CD14-positive monocyte (primary cell): ENCODE measurements at regions not wholly inside any gene's neighbourhood (a gene's known extent, or its start where the extent isn't known, plus 50 kb on each side); places are given as distances from the start of the nearest gene placed in this dataset.

Source experiments
- DNase-seq, 3 donors: peaks; one replicate each; pipeline ENCODE4 v3.0.0-alpha.2; 2011 to 2022
- H2AFZ ChIP-seq: 2 replicates; pipeline ENCODE4 v1.6.0; 2012; ENCODE audit warnings: mild to moderate bottlenecking, low read depth, low read length, inconsistent platforms; ENCODE audit not compliant: insufficient read depth, poor library complexity, severe bottlenecking
- H3K27ac ChIP-seq, 2 donors: 1 replicate in 1 of 2; 2 replicates in 1 of 2; pipeline ENCODE4 v1.5.1; 2012 to 2013; ENCODE audit warnings: low read length in 2 of 2, control low read depth in 1 of 2, inconsistent platforms in 1 of 2, low read depth in 1 of 2, mild to moderate bottlenecking in 1 of 2
- H3K27me3 ChIP-seq, 2 donors: one replicate each; pipeline versions ENCODE4 v1.6.0 to v1.6.1; 2011 to 2013; ENCODE audit warnings: low read length in 2 of 2; ENCODE audit not compliant: control insufficient read depth in 2 of 2, insufficient read depth in 2 of 2
- H3K36me3 ChIP-seq, 2 donors: replicated peaks in 1 of 2; 1 replicate in 1 of 2; 2 replicates in 1 of 2; pipeline versions ENCODE4 v1.5.1 to v1.6.1; 2012 to 2013; ENCODE audit warnings: low read length in 2 of 2, control low read depth in 1 of 2, inconsistent platforms in 1 of 2, mild to moderate bottlenecking in 1 of 2; ENCODE audit not compliant: insufficient read depth in 2 of 2, control insufficient read depth in 1 of 2
- H3K4me1 ChIP-seq, 2 donors: 1 replicate in 1 of 2; 2 replicates in 1 of 2; pipeline versions ENCODE4 v1.5.1 to v1.6.1; 2012 to 2013; ENCODE audit warnings: low read length in 2 of 2, control low read depth in 1 of 2, inconsistent platforms in 1 of 2, mild to moderate bottlenecking in 1 of 2, moderate library complexity in 1 of 2; ENCODE audit not compliant: insufficient read depth in 2 of 2, control insufficient read depth in 1 of 2
- H3K4me2 ChIP-seq: replicated peaks from 2 replicates; pipeline ENCODE3; 2012; ENCODE audit warnings: low read length, moderate library complexity, mild to moderate bottlenecking; ENCODE audit not compliant: poor library complexity, severe bottlenecking; ENCODE audit errors: extremely low read depth
- H3K4me3 ChIP-seq, 3 experiments: fragments of 200-600 bp in 1 of 3; sonication (generic) in 1 of 3; replicated peaks in 1 of 3; 1 replicate in 2 of 3; 2 replicates in 1 of 3; pipeline ENCODE4 v1.5.1; 2011 to 2013; ENCODE audit warnings: low read length in 3 of 3, mild to moderate bottlenecking in 3 of 3, control low read depth in 2 of 3, low read depth in 2 of 3, inconsistent platforms in 1 of 3, moderate library complexity in 1 of 3
- H3K79me2 ChIP-seq: 2 replicates; pipeline ENCODE4 v1.6.0; 2012; ENCODE audit warnings: mild to moderate bottlenecking, control low read depth, inconsistent platforms, low read length, moderate library complexity; ENCODE audit not compliant: insufficient read depth
- H3K9ac ChIP-seq: 2 replicates; pipeline ENCODE4 v1.6.0; 2017; ENCODE audit warnings: low read length, mild to moderate bottlenecking; ENCODE audit not compliant: insufficient read depth, poor library complexity, severe bottlenecking
- H3K9me3 ChIP-seq, 2 donors: replicated peaks in 1 of 2; 1 replicate in 1 of 2; 2 replicates in 1 of 2; pipeline versions ENCODE4 v1.5.1 to v1.6.1; 2012 to 2013; ENCODE audit warnings: low read length in 2 of 2, control low read depth in 1 of 2; ENCODE audit not compliant: control insufficient read depth in 1 of 2, insufficient read depth in 1 of 2
- H4K20me1 ChIP-seq: 2 replicates; pipeline ENCODE4 v1.6.0; 2012; ENCODE audit warnings: mild to moderate bottlenecking, low read length, control low read depth, moderate library complexity; ENCODE audit not compliant: insufficient read depth
- H3K27ac Mint-ChIP-seq, 7 donors: one replicate each; pipeline ENCODE4 v1.8.0; 2020; ENCODE audit warnings: mild to moderate bottlenecking in 7 of 7, mixed read lengths in 7 of 7, moderate library complexity in 6 of 7, inconsistent platforms in 2 of 7
- H3K27me3 Mint-ChIP-seq, 3 donors: one replicate each; pipeline ENCODE4 v1.8.0; 2021 to 2022; ENCODE audit warnings: low read depth in 3 of 3, mild to moderate bottlenecking in 3 of 3, mixed read lengths in 3 of 3, moderate library complexity in 3 of 3, inconsistent platforms in 1 of 3
- H3K36me3 Mint-ChIP-seq, 2 donors: one replicate each; pipeline ENCODE4 v1.8.0; 2020; ENCODE audit warnings: mixed read lengths in 2 of 2, inconsistent platforms in 1 of 2, mild to moderate bottlenecking in 1 of 2
- H3K4me1 Mint-ChIP-seq: one replicate; pipeline ENCODE4 v1.8.0; 2020; ENCODE audit warnings: mild to moderate bottlenecking, mixed read lengths
- H3K4me3 Mint-ChIP-seq, 2 donors: one replicate each; pipeline ENCODE4 v1.8.0; 2020; ENCODE audit warnings: mild to moderate bottlenecking in 2 of 2, mixed read lengths in 2 of 2, moderate library complexity in 1 of 2
- H3K9me3 Mint-ChIP-seq, 7 donors: one replicate each; pipeline ENCODE4 v1.8.0; 2020 to 2022; ENCODE audit warnings: mixed read lengths in 7 of 7, mild to moderate bottlenecking in 6 of 7, moderate library complexity in 6 of 7, inconsistent platforms in 2 of 7
- CTCF ChIP-seq: fragments of 200-600 bp; IDR thresholded peaks from one replicate; pipeline ENCODE4 v1.8.0; 2022; ENCODE audit warnings: antibody characterized with exemption, mild to moderate bottlenecking
- WGBS: methylation state at CpG from one replicate; pipeline ENCODE4 v1.1.5; 2013; ENCODE audit warnings: missing lambda C conversion rate; ENCODE audit not compliant: insufficient coverage; 5-methylcytosine and 5-hydroxymethylcytosine counted together
- intact Hi-C, 2 donors: fragments of 100-400 bp; cut with micrococcal nuclease; formaldehyde crosslinking; loops; one replicate each; pipeline versions ENCODE4 v1.15.0 to v1.15.1; 2023

DNA sequence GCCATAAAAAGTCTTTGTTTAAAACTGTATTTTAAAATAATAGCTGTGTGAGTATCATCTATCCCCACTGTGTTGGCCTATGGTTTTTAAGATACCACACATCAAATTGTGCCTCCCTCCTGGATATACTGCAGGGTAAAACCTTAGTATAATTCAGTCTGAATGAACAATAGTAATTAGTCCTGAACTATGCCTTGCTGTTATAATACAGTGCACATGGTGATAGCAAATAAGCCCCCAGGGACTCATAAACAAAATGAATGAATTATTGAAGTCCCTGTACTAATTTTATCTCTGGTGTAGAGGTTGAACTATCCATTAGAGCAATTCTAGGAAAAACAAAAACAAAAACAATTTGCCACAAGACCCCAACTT lies 142.7 kb upstream of the ADAMTSL1 start:
- Histone ChIP-seq H3K36me3 (no peaks in the 10 kb centered on the region), H3K4me2 (no peak overlapping the region)
- intact Hi-C loops, result no loop called here

GRCh38 chr9:18331808-18332209 lies 142.1 kb upstream of the ADAMTSL1 start:
- Histone ChIP-seq H3K27me3 (no peaks in the 10 kb centered on the region), H3K4me1 (no peaks in the 10 kb centered on the region), H3K4me2 (no peak overlapping the region), H4K20me1 (no peaks in the 10 kb centered on the region), H3K36me3 (no peaks in the 10 kb centered on the region), H3K9ac (no peak overlapping the region), H3K4me3 (no peak overlapping the region), H2AFZ (no peak overlapping the region), H3K27ac (no peak overlapping the region), H3K79me2 (no peaks in the 10 kb centered on the region), H3K9me3 (no peaks in the 10 kb centered on the region)
- Mint-ChIP-seq H3K4me3 (no peak overlapping the region), H3K4me1 (no peaks in the 10 kb centered on the region), H3K36me3 (no peaks in the 10 kb centered on the region), H3K27me3 (peaks cover 0 to 1% (median 0%) of the 10 kb centered on the region in 3 donors), H3K9me3 (peaks cover 0 to 2% (median 0%) of the 10 kb centered on the region in 7 donors), H3K27ac (no peak overlapping the region)
- DNase-seq, result no peak
- TF ChIP-seq CTCF, result no peak
- no CpG with 5 or more reads among the region's 1 CpG for WGBS
- intact Hi-C loops, result no loop called here

More for the DNA sequence above, 142.7 kb upstream of the ADAMTSL1 start:
- H2AFZ ChIP-seq, result no peak overlapping the region
- H3K4me1 ChIP-seq, result no peaks in the 10 kb centered on the region
- no peak for DNase-seq
- H3K4me3 ChIP-seq, result no peak overlapping the region
- Mint-ChIP-seq H3K9me3 (peaks cover 0 to 2% (median 0%) of the 10 kb centered on the region in 7 donors), H3K27ac (no peak overlapping the region), H3K4me1 (no peaks in the 10 kb centered on the region), H3K4me3 (no peak overlapping the region), H3K27me3 (peaks cover 0 to 1% (median 0%) of the 10 kb centered on the region in 3 donors), H3K36me3 (no peaks in the 10 kb centered on the region)
- H3K27me3 ChIP-seq, result no peaks in the 10 kb centered on the region
- no peaks in the 10 kb centered on the region for H3K79me2 ChIP-seq
- H3K9me3 ChIP-seq, result no peaks in the 10 kb centered on the region
- TF ChIP-seq CTCF, result no peak
- H3K27ac ChIP-seq, result no peak overlapping the region
- H3K9ac ChIP-seq, result no peak overlapping the region
- H4K20me1 ChIP-seq, result no peaks in the 10 kb centered on the region
